Body of pancreas (tissue), 4 donors: ENCODE measurements at regions not wholly inside any gene's neighbourhood (a gene's known extent, or its start where the extent isn't known, plus 50 kb on each side); places are given as distances from the start of the nearest gene placed in this dataset.

Experiments
- CTCF ChIP-seq, 7 experiments: fragments of 450-650 bp in 4 of 7; fragments of 200-600 bp in 3 of 7; sonication (generic) in 3 of 7; IDR thresholded peaks; one replicate each; pipeline ENCODE4 v1.5.1; 2016 to 2019; ENCODE audit warnings: antibody characterized with exemption in 7 of 7
- POLR2A ChIP-seq, 3 donors: fragments of 450-650 bp; IDR thresholded peaks; one replicate each; pipeline ENCODE4 v1.6.1; 2016; ENCODE audit warnings: antibody characterized with exemption in 3 of 3, mild to moderate bottlenecking in 2 of 3

- TF ChIP-seq POLR2A (IDR thresholded peaks at IDR 0.05) (no peak), CTCF (IDR thresholded peaks at IDR 0.05) (no peak)
Measured at GRCh38 chr4:34253239-34253638, 1991.1 kb downstream of the ARAP2 start.
